Stimulated activated CD4-positive, alpha-beta T cell treated with anti-CD3 and anti-CD28 coated beads, Interleukin-1b, Interleukin-23, amount 100 ng/mL, for 24 hours (primary cell): ENCODE measurements at regions not wholly inside any gene's neighbourhood (a gene's known extent, or its start where the extent isn't known, plus 50 kb on each side); places are given as distances from the start of the nearest gene placed in this dataset.
"Not testable (repeated sequence)": the region's sequence is repeated elsewhere in the genome, so short reads cannot be mapped to it uniquely, and the experiment has no call there.

ENCODE experiments used
- DNase-seq, 4 experiments: peaks; one replicate each; pipeline ENCODE4 v3.0.0-alpha.2; 2020; ENCODE audit warnings: low read depth in 4 of 4, low spot score in 1 of 4

- not testable (repeated sequence) for DNase-seq
Measured at GRCh38 chr6:147651-148050, 144.6 kb upstream of the DUSP22 start.

- DNase-seq: peak; percentile 30 to 87 (median 54)
Measured at GRCh38 chr6:148051-148984, 144.0 kb upstream of the DUSP22 start.

GRCh38 chr6:150147-150546 is 142.1 kb upstream of the DUSP22 start:
- not testable (repeated sequence) for DNase-seq

GRCh38 chr6:152436-152835 is 139.9 kb upstream of the DUSP22 start:
- DNase-seq: not testable (repeated sequence)

- not testable (repeated sequence) for DNase-seq
Measured at GRCh38 chr6:153026-153425, 139.3 kb upstream of the DUSP22 start.

GRCh38 chr6:153867-154266 is 138.4 kb upstream of the DUSP22 start:
- not testable (repeated sequence) for DNase-seq

GRCh38 chr6:154321-155092 is 137.8 kb upstream of the DUSP22 start:
- not testable (repeated sequence) for DNase-seq

- DNase-seq: no peak
Measured at GRCh38 chr6:156010-156409, 136.3 kb upstream of the DUSP22 start.

- not testable (repeated sequence) for DNase-seq
Measured at GRCh38 chr6:156441-157140, 135.7 kb upstream of the DUSP22 start.

- not testable (repeated sequence) for DNase-seq
Measured at GRCh38 chr6:157176-157575, 135.1 kb upstream of the DUSP22 start.

GRCh38 chr6:161657-162056 is 130.6 kb upstream of the DUSP22 start:
- DNase-seq: not testable (repeated sequence)

GRCh38 chr6:164720-165119 is 127.6 kb upstream of the DUSP22 start:
- no peak for DNase-seq

- no peak for DNase-seq
Measured at GRCh38 chr6:165263-165662, 127.0 kb upstream of the DUSP22 start.

- no peak for DNase-seq
Measured at GRCh38 chr6:165906-166305, 126.4 kb upstream of the DUSP22 start.

- no peak for DNase-seq
Measured at GRCh38 chr6:168865-169455, 123.3 kb upstream of the DUSP22 start.

- DNase-seq: no peak
Measured at GRCh38 chr6:174036-174435, 118.3 kb upstream of the DUSP22 start.

GRCh38 chr6:175680-176079 is 116.6 kb upstream of the DUSP22 start:
- DNase-seq: no peak

- DNase-seq: no peak
Measured at GRCh38 chr6:176766-177165, 115.5 kb upstream of the DUSP22 start.

GRCh38 chr6:178119-178518 is 114.2 kb upstream of the DUSP22 start:
- no peak for DNase-seq

GRCh38 chr6:178929-179328 is 113.4 kb upstream of the DUSP22 start:
- DNase-seq: not testable (repeated sequence)

GRCh38 chr6:179340-179950 is 112.8 kb upstream of the DUSP22 start:
- DNase-seq: no peak
